IPS-NIHi7 (cell line): ENCODE measurements at regions not wholly inside any gene's neighbourhood (a gene's known extent, or its start where the extent isn't known, plus 50 kb on each side); places are given as distances from the start of the nearest gene placed in this dataset.
"Not testable (repeated sequence)": the region's sequence is repeated elsewhere in the genome, so short reads cannot be mapped to it uniquely, and the experiment has no call there.

Experiments used
- DNase-seq: peaks from one replicate; pipeline ENCODE4 v3.0.0; 2012; ENCODE audit warnings: mixed read lengths; ENCODE audit errors: extremely low spot score

- no peak for DNase-seq
These were observed 59.4 kb downstream of the BLTP3B start for GRCh38 chr12:100083308-100083707.

- not testable (repeated sequence) for DNase-seq
These were observed 63.9 kb downstream of the BLTP3B start for GRCh38 chr12:100078777-100079176.

GRCh38 chr12:100077367-100077766, 65.3 kb downstream of the BLTP3B start:
- peak; percentile 12 for DNase-seq

- no peak for DNase-seq
These were observed 67.1 kb downstream of the BLTP3B start for GRCh38 chr12:100075598-100075997.

GRCh38 chr12:100069795-100070194, 72.9 kb downstream of the BLTP3B start:
- DNase-seq = no peak

GRCh38 chr12:100068305-100068704, 74.4 kb downstream of the BLTP3B start:
- DNase-seq = no peak

GRCh38 chr12:100061814-100062213, 77.1 kb upstream of the ANKS1B start:
- DNase-seq = no peak

- no peak for DNase-seq
These were observed 73.8 kb upstream of the ANKS1B start for GRCh38 chr12:100058482-100059029.

- DNase-seq = not testable (repeated sequence)
These were observed 61.5 kb upstream of the ANKS1B start for GRCh38 chr12:100046202-100046601.

GRCh38 chr12:100044266-100044665, 59.5 kb upstream of the ANKS1B start:
- DNase-seq = no peak

- DNase-seq = no peak
These were observed 58.9 kb upstream of the ANKS1B start for GRCh38 chr12:100043631-100044030.
